Ovary (tissue), 7 donors: ENCODE measurements at regions not wholly inside any gene's neighbourhood (a gene's known extent, or its start where the extent isn't known, plus 50 kb on each side); places are given as distances from the start of the nearest gene placed in this dataset.

Experiments
- DNase-seq, 5 donors: peaks; one replicate each; pipeline ENCODE4 v3.0.0-alpha.2; 2019 to 2020
- H3K27ac ChIP-seq, 2 donors: fragments of 200-600 bp; one replicate each; pipeline versions ENCODE4 v1.5.1 to v1.8.0; 2019 to 2022
- H3K27me3 ChIP-seq: fragments of 200-600 bp; one replicate; pipeline ENCODE4 v1.8.0; 2022
- H3K36me3 ChIP-seq: fragments of 200-600 bp; sonication (generic); one replicate; pipeline ENCODE4 v1.5.1; 2019
- H3K4me1 ChIP-seq: one replicate; pipeline ENCODE4 v1.8.1; 2013; ENCODE audit warnings: mild to moderate bottlenecking, moderate library complexity; ENCODE audit not compliant: insufficient read depth
- H3K4me3 ChIP-seq: fragments of 200-600 bp; sonication (generic); one replicate; pipeline ENCODE4 v1.5.1; 2017
- H3K9me3 ChIP-seq, 2 donors: fragments of 200-600 bp in 1 of 2; sonication (generic) in 1 of 2; one replicate each; pipeline versions ENCODE4 v1.5.1 to v1.8.1; 2013 to 2019; ENCODE audit warnings: mild to moderate bottlenecking in 1 of 2, moderate library complexity in 1 of 2
- CTCF ChIP-seq, 3 donors: fragments of 450-650 bp in 2 of 3; fragments of 200-600 bp in 1 of 3; IDR thresholded peaks; one replicate each; pipeline versions ENCODE4 v1.5.1 to v1.8.0; 2016 to 2022; ENCODE audit warnings: antibody characterized with exemption in 3 of 3, mild to moderate bottlenecking in 1 of 3
- EP300 ChIP-seq: sonication (generic); formaldehyde crosslinking; IDR thresholded peaks from one replicate; pipeline ENCODE4 v1.6.1; 2017; ENCODE audit warnings: antibody characterized with exemption
- POLR2A ChIP-seq: fragments of 450-650 bp; IDR thresholded peaks from one replicate; pipeline ENCODE4 v1.6.1; 2017; ENCODE audit warnings: antibody characterized with exemption, mild to moderate bottlenecking, moderate library complexity
- WGBS, 3 donors: extraction: QIAGEN DNeasy Blood & Tissue Kit in 1 of 3; methylation state at CpG; one replicate each; pipeline versions ENCODE4 v1.1.5 to v1.1.7; 2013 to 2017; 5-methylcytosine and 5-hydroxymethylcytosine counted together
- intact Hi-C, 4 donors: fragments of 100-400 bp; cut with DNase I; formaldehyde crosslinking; loops; one replicate each; pipeline versions ENCODE4 v1.11.0 to v1.15.1; 2022 to 2023
- donor health status: DM: no; HTN: no; CAD: no; lungs with moderate emphysema.
- donor health status: DM: no; HTN: no; CAD: no.
- donor health status: Bipolar disorder and iron deficiency.
- donor health status: DM: no; HTN: no; CAD: no.
- donor health status: DM: yes; HTN: yes; CAD: no.

- no peak overlapping the region for H3K27ac ChIP-seq
- H3K4me3 ChIP-seq, result no peak overlapping the region
- no peaks in the 10 kb centered on the region for H3K36me3 ChIP-seq
- WGBS, 3 donors, result 58 to 68% (median 60%) methylated on average over 11 of the region's 11 CpGs
- intact Hi-C loops, result no loop called here
- no peaks in the 10 kb centered on the region for H3K4me1 ChIP-seq
- no peak for DNase-seq
- TF ChIP-seq CTCF (IDR thresholded peaks at IDR 0.05) (no peak), EP300 (no peak), POLR2A (no peak)
- no peaks in the 10 kb centered on the region for H3K27me3 ChIP-seq
- H3K9me3 ChIP-seq, result no peaks in the 10 kb centered on the region
Observed at GRCh38 chr1:5109633-5110032, 455.2 kb downstream of the AJAP1 start.

GRCh38 chr1:5108740-5109139 is 454.3 kb downstream of the AJAP1 start:
- Histone ChIP-seq H3K9me3 (no peaks in the 10 kb centered on the region), H3K4me3 (no peak overlapping the region), H3K27ac (no peak overlapping the region), H3K27me3 (no peaks in the 10 kb centered on the region), H3K36me3 (no peaks in the 10 kb centered on the region), H3K4me1 (no peaks in the 10 kb centered on the region)
- no peak for TF ChIP-seq CTCF (IDR thresholded peaks at IDR 0.05)
- TF ChIP-seq EP300, result no peak
- TF ChIP-seq POLR2A, result no peak
- intact Hi-C loops, result no loop called here
- no peak for DNase-seq
- 56 to 71% (median 70%) methylated on average over 5 of the region's 5 CpGs for WGBS, 3 donors

GRCh38 chr1:5105744-5106143 is 451.3 kb downstream of the AJAP1 start:
- Histone ChIP-seq H3K4me1 (no peaks in the 10 kb centered on the region), H3K9me3 (no peaks in the 10 kb centered on the region), H3K36me3 (no peaks in the 10 kb centered on the region), H3K27me3 (no peaks in the 10 kb centered on the region), H3K27ac (no peak overlapping the region), H3K4me3 (no peak overlapping the region)
- intact Hi-C loops, result no loop called here
- WGBS, 3 donors, result 77 to 81% (median 78%) methylated on average over 2 of the region's 2 CpGs
- TF ChIP-seq EP300 (no peak), POLR2A (no peak), CTCF (IDR thresholded peaks at IDR 0.05) (no peak)
- DNase-seq, result no peak

GRCh38 chr1:5099558-5099957 is 445.1 kb downstream of the AJAP1 start:
- H3K36me3 ChIP-seq, result no peaks in the 10 kb centered on the region
- no peak overlapping the region for H3K4me3 ChIP-seq
- intact Hi-C loops, result no loop called here
- H3K27ac ChIP-seq, result no peak overlapping the region
- DNase-seq, result no peak
- no peaks in the 10 kb centered on the region for H3K9me3 ChIP-seq
- no peaks in the 10 kb centered on the region for H3K27me3 ChIP-seq
- WGBS, 3 donors, result 37 to 47% (median 38%) methylated on average over 2 of the region's 2 CpGs
- TF ChIP-seq POLR2A, result no peak
- TF ChIP-seq EP300, result no peak
- TF ChIP-seq CTCF (IDR thresholded peaks at IDR 0.05), result no peak
- no peaks in the 10 kb centered on the region for H3K4me1 ChIP-seq

- Histone ChIP-seq H3K36me3 (no peaks in the 10 kb centered on the region), H3K4me3 (no peak overlapping the region), H3K9me3 (no peaks in the 10 kb centered on the region), H3K27ac (no peak overlapping the region), H3K27me3 (no peaks in the 10 kb centered on the region), H3K4me1 (no peaks in the 10 kb centered on the region)
- TF ChIP-seq CTCF (IDR thresholded peaks at IDR 0.05) (no peak), POLR2A (no peak), EP300 (no peak)
- 22 to 48% (median 28%) methylated on average over 5 of the region's 5 CpGs for WGBS, 3 donors
- no peak for DNase-seq
- intact Hi-C loops, result no loop called here
Observed at GRCh38 chr1:5098981-5099385, 444.6 kb downstream of the AJAP1 start.
